LHCN-M2 (cell line): ENCODE measurements at regions not wholly inside any gene's neighbourhood (a gene's known extent, or its start where the extent isn't known, plus 50 kb on each side); places are given as distances from the start of the nearest gene placed in this dataset.
A peak's percentile ranks its signal among the peaks of the same experiment; 100 is the strongest.

Source experiments
- DNase-seq: peaks from one replicate; pipeline ENCODE4 v3.0.0-alpha.2; 2012; ENCODE audit warnings: low read depth

DNA sequence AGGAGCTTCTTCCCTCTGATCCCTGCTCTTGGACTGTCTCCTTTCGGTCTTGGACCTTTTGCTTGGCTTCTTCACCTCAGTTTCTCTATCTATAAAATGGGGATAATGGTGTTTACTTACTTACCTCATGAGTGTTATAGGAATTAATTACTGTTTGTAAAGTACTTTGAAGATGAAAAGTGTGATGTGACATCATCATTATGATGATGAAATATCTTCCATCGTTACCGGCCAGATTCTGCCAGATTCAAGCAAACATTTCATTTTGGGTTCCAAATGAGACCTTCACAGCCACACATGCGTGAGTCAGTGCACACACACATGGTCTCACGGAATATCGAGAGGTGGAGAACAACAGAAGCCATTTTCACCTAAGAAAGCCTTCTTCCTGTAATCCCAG is 220.1 kb upstream of the RPL34 start:
- DNase-seq = no peak

DNA sequence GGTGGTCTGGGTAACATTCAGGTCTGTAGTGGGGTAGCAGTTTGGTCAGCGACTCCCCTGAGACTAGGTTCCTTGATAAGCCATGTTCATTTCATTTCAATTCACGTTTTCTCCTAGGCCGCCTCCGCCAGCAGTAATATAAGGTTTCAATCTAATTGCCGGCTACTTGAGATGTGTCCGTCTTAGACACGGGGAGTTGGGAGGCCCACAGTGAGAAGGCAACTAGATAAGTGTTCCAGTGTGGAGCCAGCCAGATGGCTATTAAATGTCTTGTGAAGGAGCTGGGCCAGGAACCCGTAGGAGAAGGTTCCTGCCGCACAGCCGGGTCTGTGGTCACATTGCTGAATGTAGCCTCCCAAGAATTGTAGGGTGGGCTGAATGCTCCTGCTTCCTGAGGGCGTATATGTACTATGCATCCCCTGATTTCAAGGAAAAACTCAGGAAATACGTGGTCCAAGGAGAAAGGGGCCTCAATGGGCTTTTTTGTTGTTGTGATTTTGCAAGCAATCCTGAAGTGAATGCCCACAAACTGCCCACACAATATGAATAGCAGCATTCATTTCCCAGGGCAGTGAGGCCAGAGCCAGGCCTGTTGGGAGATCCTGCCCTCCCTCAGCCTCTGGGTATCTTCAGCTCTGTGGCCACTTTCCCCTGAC is 220.6 kb upstream of the RPL34 start:
- DNase-seq = no peak

DNA sequence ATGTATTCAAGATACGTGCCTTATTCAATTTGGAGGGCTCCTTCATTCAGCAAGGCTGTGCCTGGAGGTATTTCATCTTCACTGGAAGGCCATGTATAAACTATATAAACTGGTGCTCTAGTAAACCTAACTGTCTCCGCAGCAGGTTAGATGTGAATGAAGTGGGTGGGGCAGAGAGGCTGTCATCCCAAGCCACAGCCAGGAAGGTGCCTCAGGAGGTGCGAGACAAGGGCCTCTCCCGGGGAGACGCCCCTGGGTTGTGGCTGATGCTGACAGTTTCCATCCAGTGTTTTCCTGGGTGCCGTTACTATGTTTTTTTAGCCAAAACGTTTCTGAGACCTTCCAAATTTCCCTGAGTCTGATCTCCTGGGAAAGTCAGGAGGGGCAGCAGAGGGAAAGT is 221.5 kb upstream of the RPL34 start:
- DNase-seq = no peak

DNA sequence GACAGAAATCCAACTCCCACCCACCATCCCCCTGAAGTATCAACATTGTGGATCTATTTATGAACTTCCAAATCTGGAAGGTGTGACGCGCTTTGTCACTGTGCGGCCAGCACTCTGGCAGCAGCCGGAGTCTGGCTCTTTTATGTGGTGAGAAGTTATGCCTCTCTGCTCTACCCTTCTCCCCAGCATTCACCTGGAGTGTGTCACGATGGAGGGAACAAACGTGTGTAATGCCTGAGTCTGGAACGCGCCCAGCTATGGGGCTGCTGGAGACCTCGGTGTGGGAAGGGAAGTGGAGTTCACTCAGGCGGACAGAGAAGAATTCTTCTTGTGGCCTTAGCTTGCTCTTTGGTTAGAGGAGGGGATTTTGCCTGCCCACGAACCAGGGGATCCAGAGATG is 222.1 kb upstream of the RPL34 start:
- DNase-seq = no peak

DNA sequence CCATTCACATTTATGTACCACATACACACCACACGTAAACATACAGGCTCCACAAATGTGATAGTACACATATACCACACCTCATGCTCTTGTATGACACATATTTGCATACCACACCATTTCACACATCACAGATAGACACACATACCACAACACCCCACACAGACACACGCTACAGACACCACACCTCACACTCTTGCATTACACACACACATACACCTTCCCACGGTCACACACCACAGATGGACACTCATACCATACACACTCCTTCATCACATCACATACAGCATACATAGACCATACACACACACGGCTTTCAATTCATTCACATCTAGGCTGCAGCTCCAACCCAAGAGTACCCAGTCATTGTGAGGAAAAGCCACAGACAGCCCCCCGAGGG is 222.5 kb upstream of the RPL34 start:
- DNase-seq = no peak

DNA sequence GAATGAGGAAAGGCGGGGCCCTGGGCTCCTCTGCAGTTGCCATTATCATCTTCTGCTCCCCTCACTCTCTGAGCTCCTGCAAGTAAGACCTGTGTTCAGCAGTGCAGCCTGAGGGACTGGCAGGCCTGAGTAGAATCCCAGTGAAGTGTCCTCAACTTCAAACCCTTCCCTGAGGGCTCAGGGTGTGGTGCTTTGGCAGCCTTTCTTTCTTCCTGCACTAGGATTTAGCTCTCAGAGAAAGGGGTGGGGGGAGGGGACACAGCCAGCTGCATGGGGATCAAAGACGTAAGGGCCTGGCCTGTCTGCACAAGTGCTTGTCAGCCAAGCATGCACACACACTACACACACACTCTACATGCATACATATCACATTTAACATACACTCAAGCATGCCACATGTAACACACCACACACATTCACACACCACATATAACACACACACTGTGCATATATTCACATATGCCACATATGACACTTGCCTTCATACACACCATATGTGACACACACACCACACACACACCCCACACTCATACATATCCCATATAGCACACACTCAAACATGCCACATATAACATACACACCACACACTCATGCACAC is 223.4 kb upstream of the RPL34 start:
- no peak for DNase-seq

DNA sequence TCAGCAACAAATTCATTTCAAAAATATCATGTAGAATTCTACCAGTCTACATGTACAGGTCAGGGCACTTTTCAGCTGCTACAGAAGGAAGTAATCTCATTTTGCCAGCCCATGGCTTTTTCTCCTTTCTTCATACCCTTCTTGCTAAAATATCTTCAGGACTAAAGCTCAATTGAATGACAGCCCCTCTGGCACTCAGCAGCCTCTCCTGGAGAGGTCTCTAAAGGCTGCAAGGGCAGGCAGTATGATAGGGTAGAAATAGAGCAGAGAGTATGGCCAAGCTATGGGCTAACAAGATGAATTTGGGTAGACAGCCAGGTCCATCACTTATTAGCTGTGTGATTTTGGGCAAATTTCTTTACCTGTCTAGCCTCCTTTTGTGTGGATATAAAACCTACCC is 224.6 kb upstream of the RPL34 start:
- no peak for DNase-seq

DNA sequence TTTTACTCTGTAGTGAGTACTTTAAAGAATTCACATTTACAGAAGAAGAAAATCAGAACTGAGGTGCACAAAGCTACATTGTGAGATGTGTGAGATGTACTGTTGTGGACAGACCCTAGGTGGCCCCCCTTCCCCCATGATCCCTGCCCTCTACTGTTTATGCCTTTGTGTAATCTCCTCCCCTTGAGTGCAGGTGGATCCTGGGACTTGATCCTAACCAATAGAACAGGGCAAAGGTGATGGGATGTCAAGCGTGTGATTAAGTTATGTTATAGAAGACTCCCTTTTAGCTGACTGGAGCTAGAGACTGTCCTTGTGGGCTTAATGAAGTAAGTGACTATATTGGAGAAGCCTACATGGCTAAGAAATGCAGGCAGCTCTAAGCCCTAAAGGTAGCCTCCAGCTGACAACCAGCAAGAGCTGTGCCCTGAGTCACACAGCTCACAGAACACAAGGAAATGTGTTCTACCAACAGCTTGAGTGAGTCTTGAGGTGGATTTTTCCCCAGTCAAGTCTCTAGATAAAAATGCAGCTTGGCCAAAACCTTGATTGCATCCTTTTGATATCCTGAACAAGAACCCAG is 225.2 kb upstream of the LEF1 start:
- DNase-seq = no peak

DNA sequence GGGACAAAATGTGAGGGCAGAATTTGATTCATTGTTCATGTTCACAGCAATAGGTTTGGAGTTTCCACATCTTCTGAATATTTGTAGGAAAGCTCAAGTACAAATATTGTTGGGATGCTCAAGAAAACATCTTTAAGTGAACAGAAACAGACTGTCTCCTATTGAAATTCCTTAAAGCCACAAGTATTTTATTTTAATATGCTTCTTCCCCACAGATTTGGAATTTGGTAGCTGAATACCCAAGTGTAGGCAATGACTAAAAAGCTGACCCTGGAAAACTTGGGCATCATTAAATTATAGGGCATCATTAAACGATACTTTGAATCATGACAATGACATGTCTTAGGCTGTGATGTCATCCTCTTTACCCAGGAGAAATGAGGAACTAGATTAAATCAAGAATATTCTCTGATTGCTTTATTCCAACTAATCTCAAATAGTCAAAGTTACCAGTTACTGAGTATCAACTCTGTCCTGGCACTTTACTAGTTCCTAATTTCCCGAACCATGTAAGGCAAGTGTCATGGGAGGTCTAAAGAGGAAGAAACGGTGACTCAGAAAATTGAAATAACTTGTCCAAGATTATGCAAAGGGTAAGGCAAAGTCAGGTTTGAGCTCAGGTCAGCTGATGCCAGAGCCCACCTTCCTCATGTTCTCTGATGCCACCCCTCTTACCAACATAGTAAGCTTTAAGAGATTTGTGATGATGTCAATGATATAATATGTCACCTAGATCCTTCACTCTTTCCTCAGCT is 223.1 kb upstream of the LEF1 start:
- DNase-seq = peak; percentile 13

DNA sequence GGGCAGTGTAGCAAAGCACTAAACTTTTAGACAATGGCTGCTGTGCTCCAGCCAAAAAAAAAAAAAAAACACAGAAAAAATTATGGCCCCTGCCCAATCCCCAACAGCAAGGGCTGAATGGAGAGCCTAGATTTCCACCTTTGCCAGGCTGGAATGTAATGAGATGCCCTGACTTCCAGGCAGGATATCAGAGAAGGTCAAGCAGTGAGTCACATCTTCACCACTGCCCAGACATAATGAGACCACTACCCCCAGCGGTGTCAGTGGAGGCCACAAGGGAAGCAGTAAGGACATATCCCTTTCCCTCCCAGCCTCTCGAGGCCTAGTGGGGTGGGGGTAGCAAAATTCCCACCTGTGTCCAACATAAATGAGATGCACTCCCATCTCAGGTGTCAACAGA is 216.3 kb upstream of the LEF1 start:
- DNase-seq = no peak

DNA sequence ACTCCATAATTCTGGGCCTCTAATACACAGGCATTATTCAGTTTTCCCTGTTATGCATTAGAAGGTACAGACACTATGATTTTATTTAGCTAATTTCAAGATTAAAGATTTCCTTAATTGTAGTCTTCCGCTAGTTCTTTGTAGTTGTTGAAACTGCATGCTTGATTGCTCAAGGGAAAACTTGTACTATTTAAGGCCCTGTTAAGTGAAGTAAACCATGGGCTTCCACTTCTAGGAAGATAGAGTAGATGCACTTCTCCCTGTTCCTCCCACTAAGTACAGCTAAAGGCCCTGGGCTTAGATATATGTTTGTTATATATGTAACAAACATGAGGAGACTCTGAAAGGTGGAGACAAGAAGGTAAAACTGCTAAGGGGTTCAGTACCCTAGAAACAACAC is 215.8 kb upstream of the LEF1 start:
- DNase-seq = no peak

DNA sequence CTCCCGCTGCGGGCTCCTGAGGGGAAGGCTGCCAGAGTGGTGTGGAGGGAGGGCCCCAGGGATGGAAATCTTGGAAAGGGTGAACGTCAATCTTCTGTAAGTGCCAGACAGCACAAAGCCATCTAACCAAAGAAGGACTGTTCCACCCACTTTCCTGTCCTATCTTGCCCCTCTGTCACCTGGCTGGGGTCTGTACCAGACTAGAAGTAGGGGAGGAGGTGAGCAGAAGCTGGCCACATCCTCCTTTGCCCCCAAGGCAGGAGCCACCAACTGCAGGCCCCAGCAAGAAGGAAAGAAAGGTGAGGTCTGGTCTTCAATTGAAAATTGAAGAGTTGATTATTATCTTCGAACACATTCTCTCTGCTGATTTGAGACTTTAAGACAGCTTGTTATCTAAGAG is 214.4 kb upstream of the LEF1 start:
- DNase-seq = no peak

DNA sequence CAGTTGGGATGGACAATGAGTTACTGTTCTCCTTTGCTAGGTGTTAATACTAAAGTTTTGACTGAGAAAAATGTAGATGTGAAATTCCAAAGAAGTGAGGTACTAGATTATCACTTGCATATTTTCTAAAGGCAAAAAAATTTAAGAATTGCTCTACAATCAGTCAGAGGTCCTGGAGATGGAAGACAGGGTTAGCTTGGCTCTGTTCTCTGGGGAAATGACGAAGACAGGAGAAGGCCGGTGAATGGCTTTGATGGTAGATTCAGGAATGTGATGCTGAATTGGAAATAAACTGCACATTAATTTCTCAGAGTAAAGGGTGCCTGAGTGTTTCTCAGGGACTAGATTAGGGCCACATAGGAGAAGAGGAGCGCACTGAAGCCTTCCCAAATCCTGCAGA is 214.0 kb upstream of the LEF1 start:
- no peak for DNase-seq

DNA sequence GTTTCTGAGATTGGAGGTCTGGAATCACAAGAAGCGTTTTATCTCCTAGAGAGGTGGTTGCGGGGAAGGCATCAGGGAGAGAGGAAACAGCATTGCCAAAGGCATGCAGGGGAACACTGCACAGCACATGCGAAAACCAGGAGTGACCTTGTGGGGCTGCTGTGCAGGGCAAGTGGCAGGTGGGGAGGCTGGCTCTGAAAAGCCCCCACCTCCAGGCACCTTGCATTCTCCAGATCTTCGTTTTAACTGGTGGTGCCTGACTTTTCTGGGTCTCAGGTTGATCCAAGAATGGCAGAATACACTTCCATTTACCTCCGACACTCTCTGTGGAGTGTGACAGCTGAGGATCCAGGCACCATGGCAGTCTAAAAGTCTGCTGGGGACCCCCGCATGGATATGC is 209.4 kb upstream of the LEF1 start:
- DNase-seq = no peak

DNA sequence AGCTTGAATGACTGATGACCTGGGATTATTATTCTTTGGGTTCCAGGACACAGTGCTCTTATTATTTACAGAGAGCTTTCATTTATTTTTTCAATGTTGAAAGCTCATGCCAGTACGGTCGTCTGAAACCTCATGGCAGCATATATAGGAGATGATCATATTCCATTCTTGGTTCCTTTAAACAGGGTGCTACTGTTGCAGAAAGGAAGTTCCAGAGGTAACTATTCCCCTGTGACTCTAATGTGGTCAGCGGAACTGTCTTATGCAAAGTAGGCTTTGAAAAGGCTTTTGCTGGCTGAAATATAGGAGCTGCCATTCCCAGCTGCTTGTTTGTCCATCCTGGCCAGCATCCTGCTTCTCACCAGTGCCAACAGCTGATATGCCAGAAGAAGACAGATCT is 208.3 kb upstream of the LEF1 start:
- DNase-seq = peak; percentile 22

DNA sequence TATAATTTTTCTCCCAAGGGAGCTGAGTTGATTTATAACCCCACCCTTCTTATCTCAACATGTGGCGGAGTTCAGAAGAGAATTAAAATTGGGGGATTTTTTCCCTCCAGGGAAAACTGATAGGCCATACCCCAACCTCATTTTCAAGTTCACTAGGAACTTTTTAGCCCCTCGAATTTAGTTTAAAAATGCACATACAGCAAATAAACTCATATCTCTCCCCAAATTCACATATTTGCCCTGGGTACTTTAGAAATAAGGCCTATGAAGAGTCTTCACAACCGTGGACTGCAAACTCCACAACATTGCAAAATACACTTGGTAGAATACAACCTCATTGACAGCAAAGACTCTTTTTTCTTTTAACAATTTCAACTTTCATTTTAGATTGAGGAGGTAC is 206.7 kb upstream of the LEF1 start:
- DNase-seq = no peak

DNA sequence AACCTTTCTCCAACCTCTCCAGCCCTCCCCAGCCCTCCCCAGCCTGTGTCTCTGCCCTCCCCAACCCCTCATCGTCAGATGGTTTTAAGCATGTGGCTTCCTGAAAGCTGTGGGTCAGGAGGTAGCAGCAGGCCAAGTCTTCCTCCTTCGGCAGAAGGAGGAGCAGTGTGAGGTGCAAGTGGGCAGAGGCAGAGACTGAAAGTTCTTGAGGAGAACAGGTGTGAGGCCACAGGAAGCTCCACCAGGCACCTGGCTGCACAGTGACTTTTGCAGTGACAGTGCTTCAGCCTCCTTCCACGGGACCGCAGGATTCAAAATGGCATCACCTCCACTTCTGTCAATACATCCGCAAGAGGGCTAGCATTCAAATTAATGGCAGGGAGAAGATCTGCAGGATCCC is 203.9 kb upstream of the LEF1 start:
- no peak for DNase-seq

DNA sequence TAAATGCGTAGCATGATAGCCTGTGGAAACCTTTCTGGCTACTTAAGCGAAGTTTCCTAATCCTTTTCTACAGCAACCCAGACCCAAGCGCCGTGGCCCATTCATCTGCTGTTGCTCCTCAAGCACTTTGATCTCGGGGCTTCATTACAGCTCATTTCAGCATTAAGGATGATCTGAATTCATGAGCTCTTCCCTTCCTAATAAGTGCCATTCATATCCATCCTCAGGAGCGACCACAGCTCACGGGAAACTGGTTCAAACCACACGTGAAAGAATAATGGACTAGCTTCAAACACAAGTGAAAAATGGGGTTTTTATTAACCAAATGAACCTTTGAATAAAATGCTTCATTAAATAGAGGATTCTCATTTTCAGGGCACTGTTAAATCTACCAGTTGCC is 202.6 kb upstream of the LEF1 start:
- DNase-seq = no peak

DNA sequence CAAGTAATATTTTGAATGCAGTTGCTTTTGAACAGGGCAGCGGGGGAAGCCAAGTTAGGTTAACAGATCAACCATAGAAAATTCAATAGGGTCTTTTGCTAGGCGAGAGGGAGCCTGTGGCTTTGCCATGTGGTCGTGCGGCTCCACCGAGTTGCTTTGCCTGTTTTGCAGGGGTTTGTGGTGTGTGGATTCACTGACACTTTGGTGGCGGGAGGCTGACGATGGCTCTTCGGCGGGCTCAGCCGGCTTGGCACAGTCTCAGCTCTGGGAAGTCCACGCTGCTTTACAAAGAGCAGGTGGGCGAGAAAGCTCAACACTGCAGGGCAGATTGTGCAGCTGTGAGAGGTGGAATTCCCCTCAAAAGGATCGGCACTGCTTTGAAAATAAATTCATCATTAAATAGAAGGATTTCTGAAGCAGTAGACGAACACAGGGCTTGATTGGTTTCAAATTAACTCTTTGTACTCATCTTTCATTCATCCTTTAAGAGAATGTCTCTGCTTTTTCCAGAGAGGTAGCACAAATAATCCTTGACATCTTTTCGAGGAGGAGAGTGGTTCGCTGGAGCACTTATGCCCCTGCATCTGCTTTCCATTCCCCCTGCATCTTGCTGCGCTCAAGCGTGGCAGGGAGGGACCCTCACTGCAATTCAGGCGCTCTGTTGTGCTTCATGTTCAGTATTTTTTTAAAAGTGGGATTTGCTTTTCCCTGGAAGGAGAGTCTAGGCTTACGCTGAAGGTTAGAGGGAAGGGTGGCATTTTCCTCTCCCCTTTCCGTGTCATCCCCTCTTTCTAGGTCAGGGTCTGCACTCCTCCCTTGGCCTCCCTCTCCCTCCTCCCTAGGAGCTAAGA is 201.8 kb upstream of the LEF1 start:
- no peak for DNase-seq

DNA sequence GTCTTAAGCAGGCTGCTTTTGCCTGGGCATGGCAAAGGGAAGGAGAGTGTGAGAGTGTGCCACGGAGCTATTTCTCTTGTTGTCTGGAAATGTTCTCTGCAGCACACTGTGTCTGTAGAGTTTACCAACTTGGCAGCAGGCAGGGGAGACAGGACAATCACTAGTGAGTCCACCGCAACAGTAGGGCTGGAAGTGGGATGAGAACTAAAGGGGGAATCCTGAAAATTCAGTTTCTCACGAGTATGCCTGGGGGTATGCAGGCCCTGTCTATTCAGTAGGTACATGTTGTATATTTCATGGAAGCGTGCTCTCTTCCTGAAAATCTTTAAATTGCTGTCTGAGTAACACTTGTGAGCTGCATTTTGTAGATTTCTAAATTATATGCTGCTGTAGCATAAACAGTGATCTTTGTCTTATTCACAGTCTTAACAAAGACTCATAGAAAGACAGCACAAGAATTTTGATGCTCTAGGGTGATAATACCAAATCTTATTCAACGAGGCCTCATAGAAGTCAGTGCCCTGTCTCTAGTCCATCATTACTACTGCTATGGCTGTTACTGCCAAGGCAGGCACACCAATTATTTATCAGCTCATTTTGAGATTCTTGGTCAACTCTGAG is 200.4 kb upstream of the LEF1 start:
- no peak for DNase-seq

DNA sequence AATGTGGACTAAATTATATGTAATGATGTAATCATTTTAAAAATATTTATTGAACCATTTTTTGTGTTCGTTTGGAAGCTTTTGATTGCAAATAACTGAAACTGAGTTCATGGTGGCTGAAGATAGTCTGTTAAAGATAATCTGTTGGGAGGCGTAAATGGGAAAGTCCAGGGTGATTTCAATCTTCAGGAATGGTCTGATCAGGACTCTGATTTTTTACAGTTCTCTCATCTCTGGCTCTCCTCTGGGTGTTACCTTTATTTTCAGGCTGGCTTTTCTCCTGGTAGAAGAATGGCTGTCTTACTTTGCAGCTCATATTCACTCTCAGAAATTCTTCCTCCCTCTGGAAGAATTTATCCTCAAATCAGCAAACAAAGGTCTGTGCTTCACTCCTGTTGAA is 199.0 kb upstream of the LEF1 start:
- no peak for DNase-seq

DNA sequence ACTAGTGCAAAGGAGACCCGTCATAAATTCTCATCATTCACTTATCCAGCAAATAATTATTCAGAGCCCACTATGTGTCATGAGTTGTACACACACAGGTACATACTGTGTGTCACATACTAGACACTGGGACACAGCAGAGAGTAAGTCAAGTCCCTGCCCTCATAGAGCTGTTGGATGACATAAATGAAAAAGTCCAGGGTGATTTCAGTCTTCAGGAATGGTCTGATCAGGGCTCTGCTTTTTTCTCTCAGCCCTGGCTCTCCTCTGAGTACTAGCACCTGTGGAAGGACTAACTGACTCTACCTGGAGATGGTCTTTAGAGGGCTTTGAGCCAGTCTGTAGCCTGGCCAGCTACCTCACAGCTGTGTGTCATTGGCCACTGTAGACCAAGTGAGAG is 198.0 kb upstream of the LEF1 start:
- no peak for DNase-seq
